NB4 (cell line): ENCODE measurements at regions not wholly inside any gene's neighbourhood (a gene's known extent, or its start where the extent isn't known, plus 50 kb on each side); places are given as distances from the start of the nearest gene placed in this dataset.

Source experiments
- DNase-seq: peaks from one replicate; pipeline ENCODE4 v3.0.0; 2010; ENCODE audit warnings: low read depth
- H3K4me3 ChIP-seq: one replicate; pipeline ENCODE4 v1.5.1; 2011; ENCODE audit warnings: mild to moderate bottlenecking, low read depth, low read length, moderate library complexity
- CTCF ChIP-seq: IDR thresholded peaks from one replicate; pipeline ENCODE4 v1.5.1; 2012; ENCODE audit warnings: low read depth, low read length
- MAX ChIP-seq: IDR thresholded peaks from 2 replicates; pipeline ENCODE4 v1.6.1; 2011; ENCODE audit warnings: low read depth, low read length
- MYC ChIP-seq: IDR thresholded peaks from 2 replicates; pipeline ENCODE4 v1.6.1; 2011; ENCODE audit warnings: low read depth, low read length
- POLR2A ChIP-seq: IDR thresholded peaks from 2 replicates; pipeline ENCODE4 v1.6.1; 2011; ENCODE audit warnings: mild to moderate bottlenecking; ENCODE audit not compliant: insufficient read length; ENCODE audit errors: extremely low read depth

- DNase-seq: no peak
- no peak for TF ChIP-seq MAX
- no peak for TF ChIP-seq CTCF
- no peak for TF ChIP-seq POLR2A
- TF ChIP-seq MYC: no peak
- no peak overlapping the region for H3K4me3 ChIP-seq
These were observed 114.1 kb upstream of the PKDCC start for GRCh38 chr2:41933585-41934320.

GRCh38 chr2:41934329-41934958, 113.4 kb upstream of the PKDCC start:
- H3K4me3 ChIP-seq: no peak overlapping the region
- DNase-seq: no peak
- no peak for TF ChIP-seq MAX
- TF ChIP-seq MYC: no peak
- no peak for TF ChIP-seq POLR2A
- TF ChIP-seq CTCF: no peak

- TF ChIP-seq CTCF (no peak), MAX (no peak), MYC (no peak), POLR2A (no peak)
- no peak for DNase-seq
- H3K4me3 ChIP-seq: no peak overlapping the region
These were observed 112.8 kb upstream of the PKDCC start for GRCh38 chr2:41935002-41935401.

GRCh38 chr2:41935825-41936224, 112.0 kb upstream of the PKDCC start:
- DNase-seq: no peak
- no peak for TF ChIP-seq CTCF
- TF ChIP-seq MYC: no peak
- no peak for TF ChIP-seq MAX
- TF ChIP-seq POLR2A: no peak
- H3K4me3 ChIP-seq: no peak overlapping the region

- TF ChIP-seq CTCF: no peak
- no peak for TF ChIP-seq POLR2A
- no peak for TF ChIP-seq MYC
- no peak overlapping the region for H3K4me3 ChIP-seq
- DNase-seq: no peak
These were observed 110.9 kb upstream of the PKDCC start for GRCh38 chr2:41936771-41937463.
